A549 (cell line): ENCODE measurements at regions not wholly inside any gene's neighbourhood (a gene's known extent, or its start where the extent isn't known, plus 50 kb on each side); places are given as distances from the start of the nearest gene placed in this dataset.

ENCODE experiments used
- ATAC-seq, 2 experiments: fragments of 200-7000 bp in 1 of 2; fragments of >200 bp in 1 of 2; cut with Nextera tagmentation in 1 of 2; cut with Tn5 transposase in 1 of 2; 3 replicates each; pipeline versions ENCODE4 v1.8.0 to v1.9.1; 2018 to 2020; ENCODE audit warnings: mild to moderate bottlenecking in 1 of 2, moderate library complexity in 1 of 2
- CTCF ChIA-PET: fragments of 300-600 bp; sonication (Branson Sonifier 250); formaldehyde crosslinking; extraction: SDS; loops from one replicate; lab custom pipeline; 2021; ENCODE audit warnings: antibody characterized with exemption, inconsistent platforms; lab: Yijun Ruan, JAX
- POLR2A ChIA-PET: fragments of 350-600 bp; formaldehyde crosslinking; extraction: SDS; loops from one replicate; lab custom pipeline; 2021; ENCODE audit warnings: antibody characterized with exemption, inconsistent platforms; lab: Yijun Ruan, JAX
- DNase-seq, 2 experiments: peaks; one replicate each; pipeline versions ENCODE4 v3.0.0 to v3.0.0-alpha.2; 2011 to 2016; ENCODE audit warnings: low read depth in 1 of 2, low spot score in 1 of 2
- FAIRE-seq: peaks from 2 replicates; lab custom pipeline; 2011; peaks lifted over from hg19 to GRCh38; lab: Jason Lieb, UNC
- H3K27ac ChIP-seq, 2 experiments: fragments of >200 bp; sonication (Bioruptor Twin); formaldehyde crosslinking; 3 replicates each; pipeline ENCODE4 v1.5.1; 2016 to 2017
- H3K4me1 ChIP-seq: fragments of >200 bp; sonication (Bioruptor Twin); formaldehyde crosslinking; 3 replicates; pipeline ENCODE4 v1.6.1; 2016
- H3K4me2 ChIP-seq: fragments of >200 bp; sonication (Bioruptor Twin); formaldehyde crosslinking; 3 replicates; pipeline ENCODE4 v1.6.1; 2016
- H3K4me3 ChIP-seq: fragments of >200 bp; sonication (Bioruptor Twin); formaldehyde crosslinking; 3 replicates; pipeline ENCODE4 v1.5.1; 2016
- H3K9me3 ChIP-seq: fragments of >200 bp; sonication (Bioruptor Twin); formaldehyde crosslinking; 3 replicates; pipeline ENCODE4 v1.6.1; 2016
- BHLHE40 ChIP-seq: IDR thresholded peaks from 2 replicates; pipeline ENCODE4 v1.6.1; 2012; ENCODE audit warnings: low read depth, low read length, inconsistent platforms
- CBX2 ChIP-seq: fragments of 200-600 bp; sonication (generic); IDR thresholded peaks from 2 replicates; pipeline ENCODE4 v1.6.1; 2016; ENCODE audit warnings: low read depth, mild to moderate bottlenecking, borderline replicate concordance
- CEBPB ChIP-seq, 2 experiments: fragments of >200 bp in 1 of 2; sonication (Bioruptor Twin) in 1 of 2; formaldehyde crosslinking in 1 of 2; IDR thresholded peaks; 2 replicates each; pipeline ENCODE4 v1.6.1; 2012 to 2016
- CHD2 ChIP-seq: fragments of 150-350 bp; IDR thresholded peaks from 2 replicates; pipeline ENCODE4 v1.6.1; 2014; ENCODE audit warnings: low read length; ENCODE audit not compliant: partially characterized antibody
- EHF ChIP-seq: fragments of 250-450 bp; sonication (Bioruptor Pico); IDR thresholded peaks from 2 replicates; pipeline ENCODE4 v1.5.0; 2020; ENCODE audit warnings: mild to moderate bottlenecking
- FOSB ChIP-seq: fragments of 250-450 bp; sonication (Bioruptor Pico); IDR thresholded peaks from 2 replicates; pipeline ENCODE4 v1.5.0; 2020; ENCODE audit warnings: mild to moderate bottlenecking, moderate library complexity
- FOXS1 ChIP-seq: fragments of 250-450 bp; sonication (Bioruptor Pico); IDR thresholded peaks from 2 replicates; pipeline ENCODE4 v1.5.0; 2020; ENCODE audit warnings: mild to moderate bottlenecking, moderate library complexity
- HDAC2 ChIP-seq: fragments of 200-600 bp; sonication (generic); IDR thresholded peaks from 2 replicates; pipeline ENCODE4 v1.6.1; 2016
- HOXB5 ChIP-seq: fragments of 250-450 bp; sonication (Bioruptor Pico); IDR thresholded peaks from 2 replicates; pipeline ENCODE4 v1.5.0; 2020; ENCODE audit warnings: mild to moderate bottlenecking, moderate library complexity
- JUN ChIP-seq, 2 experiments: fragments of >200 bp; sonication (Bioruptor Twin); formaldehyde crosslinking; IDR thresholded peaks; 2 replicates in 1 of 2; 3 replicates in 1 of 2; pipeline ENCODE4 v1.6.1; 2016 to 2017
- MAZ ChIP-seq: fragments of 150-350 bp; IDR thresholded peaks from 2 replicates; pipeline ENCODE4 v1.6.1; 2014; ENCODE audit warnings: antibody characterized with exemption, low read depth, low read length, borderline replicate concordance
- POLR2AphosphoS2 ChIP-seq: conservative IDR thresholded peaks from 2 replicates; pipeline ENCODE4 v1.6.1; 2012; ENCODE audit warnings: low read length, improper control_type of control experiment, inconsistent platforms
- RAD21 ChIP-seq, 2 experiments: fragments of >200 bp in 1 of 2; sonication (Bioruptor Twin) in 1 of 2; formaldehyde crosslinking in 1 of 2; IDR thresholded peaks in 1 of 2; conservative IDR thresholded peaks in 1 of 2; 2 replicates in 1 of 2; 3 replicates in 1 of 2; pipeline ENCODE4 v1.6.1; 2012 to 2018; ENCODE audit warnings: inconsistent platforms in 1 of 2
- RARB ChIP-seq: fragments of 250-450 bp; sonication (Bioruptor Pico); IDR thresholded peaks from 2 replicates; pipeline ENCODE4 v1.8.0; 2021; ENCODE audit warnings: mild to moderate bottlenecking, moderate library complexity
- RCOR1 ChIP-seq: fragments of 150-350 bp; IDR thresholded peaks from 2 replicates; pipeline ENCODE4 v1.6.1; 2014; ENCODE audit warnings: antibody characterized with exemption, low read length, low read depth
- REST ChIP-seq: fragments of 200-600 bp; sonication (generic); IDR thresholded peaks from 2 replicates; pipeline ENCODE4 v1.6.1; 2016; ENCODE audit warnings: antibody characterized with exemption, mild to moderate bottlenecking, moderate library complexity
- RFX5 ChIP-seq: fragments of 450-650 bp; IDR thresholded peaks from 2 replicates; pipeline ENCODE4 v1.7.1; 2014; ENCODE audit warnings: antibody characterized with exemption, mild to moderate bottlenecking, moderate library complexity
- SREBF2 ChIP-seq: fragments of 450-650 bp; IDR thresholded peaks from 2 replicates; pipeline ENCODE4 v1.6.1; 2014; ENCODE audit warnings: mild to moderate bottlenecking, moderate library complexity
- TP53 ChIP-seq: fragments of 250-450 bp; sonication (Bioruptor Pico); IDR thresholded peaks from 2 replicates; pipeline ENCODE4 v1.5.0; 2021; ENCODE audit warnings: mild to moderate bottlenecking, moderate library complexity
- ZC3H11A ChIP-seq: fragments of 450-650 bp; IDR thresholded peaks from 2 replicates; pipeline ENCODE4 v1.6.1; 2014; ENCODE audit warnings: antibody characterized with exemption, mild to moderate bottlenecking
- ZSCAN20 ChIP-seq: fragments of 250-450 bp; sonication (Bioruptor Pico); IDR thresholded peaks from 2 replicates; pipeline ENCODE4 v1.8.0; 2022; ENCODE audit warnings: mild to moderate bottlenecking, moderate library complexity
- WGBS: methylation state at CpG from one replicate; pipeline ENCODE4 v1.1.6; 2017; ENCODE audit errors: missing lambda C conversion rate; 5-methylcytosine and 5-hydroxymethylcytosine counted together
- TF ChIP-seq, protein P1 (sequence below): fragments of >200 bp; sonication (Bioruptor Twin); formaldehyde crosslinking; IDR thresholded peaks from 3 replicates; pipeline ENCODE4 v1.5.1; 2016
- TF ChIP-seq, protein P2 (sequence below): fragments of 250-450 bp; sonication (Bioruptor Pico); IDR thresholded peaks from 2 replicates; pipeline ENCODE4 v1.5.0; 2021; ENCODE audit warnings: mild to moderate bottlenecking, moderate library complexity, borderline replicate concordance
- TF ChIP-seq, protein P3 (sequence below): IDR thresholded peaks from 2 replicates; pipeline ENCODE4 v1.6.1; 2012

DNA sequence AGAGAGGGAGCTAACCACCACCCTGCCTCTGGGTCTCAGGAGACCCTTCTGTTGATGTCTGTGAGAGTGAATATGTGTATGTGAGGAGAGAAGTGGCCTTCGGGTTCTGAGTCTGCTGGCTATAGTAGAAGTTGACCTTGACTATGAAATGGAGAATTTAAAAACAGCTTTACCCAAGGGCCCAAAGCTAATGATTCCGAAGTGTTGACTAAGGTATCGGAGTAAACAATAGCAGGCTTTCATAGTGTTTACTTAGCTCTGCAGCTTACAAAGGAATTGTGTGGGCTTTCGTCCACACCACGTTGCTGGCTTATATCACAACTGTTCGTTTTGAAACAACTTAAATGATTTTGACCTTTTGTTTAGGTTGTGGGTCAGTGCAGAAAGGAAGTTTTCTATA lies 126.5 kb upstream of the JAG1 start:
- ChIA-PET CTCF (interaction anchor here (0.6 to 1.0 kb wide), 3 partner anchors 9 to 743 kb away, joined by 3 read pairs; no protein-coding TSS in a partner anchor), POLR2A (no interaction called here)
- no peaks in the 10 kb centered on the region for H3K9me3 ChIP-seq
- 44% methylated on average over 6 of the region's 6 CpGs for WGBS
- no peak overlapping the region for H3K27ac ChIP-seq
- peak in 1 of 2 experiments; percentile 24 for DNase-seq
- TF ChIP-seq RFX5 (no peak), ZSCAN20 (CRISPR knock-in tag) (no peak), CHD2 (no peak), FOXS1 (no peak), CEBPB (IDR thresholded peaks at IDR 0.05) (no peak), FOSB (no peak), ZC3H11A (no peak), JUN (IDR thresholded peaks at IDR 0.05) (no peak), RCOR1 (no peak), HDAC2 (no peak)
- TF ChIP-seq, protein P1, sequence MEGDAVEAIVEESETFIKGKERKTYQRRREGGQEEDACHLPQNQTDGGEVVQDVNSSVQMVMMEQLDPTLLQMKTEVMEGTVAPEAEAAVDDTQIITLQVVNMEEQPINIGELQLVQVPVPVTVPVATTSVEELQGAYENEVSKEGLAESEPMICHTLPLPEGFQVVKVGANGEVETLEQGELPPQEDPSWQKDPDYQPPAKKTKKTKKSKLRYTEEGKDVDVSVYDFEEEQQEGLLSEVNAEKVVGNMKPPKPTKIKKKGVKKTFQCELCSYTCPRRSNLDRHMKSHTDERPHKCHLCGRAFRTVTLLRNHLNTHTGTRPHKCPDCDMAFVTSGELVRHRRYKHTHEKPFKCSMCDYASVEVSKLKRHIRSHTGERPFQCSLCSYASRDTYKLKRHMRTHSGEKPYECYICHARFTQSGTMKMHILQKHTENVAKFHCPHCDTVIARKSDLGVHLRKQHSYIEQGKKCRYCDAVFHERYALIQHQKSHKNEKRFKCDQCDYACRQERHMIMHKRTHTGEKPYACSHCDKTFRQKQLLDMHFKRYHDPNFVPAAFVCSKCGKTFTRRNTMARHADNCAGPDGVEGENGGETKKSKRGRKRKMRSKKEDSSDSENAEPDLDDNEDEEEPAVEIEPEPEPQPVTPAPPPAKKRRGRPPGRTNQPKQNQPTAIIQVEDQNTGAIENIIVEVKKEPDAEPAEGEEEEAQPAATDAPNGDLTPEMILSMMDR: no peak
- TF ChIP-seq, all 56 proteins: peak for 0
- FAIRE-seq (peak; percentile 63), ATAC-seq (peak in 1 of 2 experiments; percentile 54; a peak in 2 of 6 replicates)
- H3K4me3 ChIP-seq: no peak overlapping the region
- peaks cover 17% of the 10 kb centered on the region for H3K4me1 ChIP-seq
- H3K4me2 ChIP-seq: peak overlapping the region; percentile 17; the same call in 1 of the 3 replicates

- ChIA-PET POLR2A (interaction anchor here (1.5 kb wide), 1 partner anchor 129 kb away, joined by 5 read pairs; the partner anchor contains the start of gene JAG1), CTCF (interaction anchor here (0.6 kb wide), 1 partner anchor 465 kb away, joined by 3 read pairs; no protein-coding TSS in a partner anchor)
- Histone ChIP-seq H3K9me3 (no peaks in the 10 kb centered on the region), H3K4me1 (peaks cover 17% of the 10 kb centered on the region), H3K4me2 (no peak overlapping the region), H3K4me3 (no peak overlapping the region), H3K27ac (no peak overlapping the region)
- FAIRE-seq (no peak), DNase-seq (no peak), ATAC-seq (no peak)
- WGBS: 73% methylated on average over 3 of the region's 3 CpGs
- TF ChIP-seq BHLHE40: no peak
- no peak for TF ChIP-seq CBX2
- TF ChIP-seq, protein P2, sequence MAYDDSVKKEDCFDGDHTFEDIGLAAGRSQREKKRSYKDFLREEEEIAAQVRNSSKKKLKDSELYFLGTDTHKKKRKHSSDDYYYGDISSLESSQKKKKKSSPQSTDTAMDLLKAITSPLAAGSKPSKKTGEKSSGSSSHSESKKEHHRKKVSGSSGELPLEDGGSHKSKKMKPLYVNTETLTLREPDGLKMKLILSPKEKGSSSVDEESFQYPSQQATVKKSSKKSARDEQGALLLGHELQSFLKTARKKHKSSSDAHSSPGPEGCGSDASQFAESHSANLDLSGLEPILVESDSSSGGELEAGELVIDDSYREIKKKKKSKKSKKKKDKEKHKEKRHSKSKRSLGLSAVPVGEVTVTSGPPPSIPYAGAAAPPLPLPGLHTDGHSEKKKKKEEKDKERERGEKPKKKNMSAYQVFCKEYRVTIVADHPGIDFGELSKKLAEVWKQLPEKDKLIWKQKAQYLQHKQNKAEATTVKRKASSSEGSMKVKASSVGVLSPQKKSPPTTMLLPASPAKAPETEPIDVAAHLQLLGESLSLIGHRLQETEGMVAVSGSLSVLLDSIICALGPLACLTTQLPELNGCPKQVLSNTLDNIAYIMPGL (CRISPR knock-in tag): no peak
- TF ChIP-seq, protein P3, sequence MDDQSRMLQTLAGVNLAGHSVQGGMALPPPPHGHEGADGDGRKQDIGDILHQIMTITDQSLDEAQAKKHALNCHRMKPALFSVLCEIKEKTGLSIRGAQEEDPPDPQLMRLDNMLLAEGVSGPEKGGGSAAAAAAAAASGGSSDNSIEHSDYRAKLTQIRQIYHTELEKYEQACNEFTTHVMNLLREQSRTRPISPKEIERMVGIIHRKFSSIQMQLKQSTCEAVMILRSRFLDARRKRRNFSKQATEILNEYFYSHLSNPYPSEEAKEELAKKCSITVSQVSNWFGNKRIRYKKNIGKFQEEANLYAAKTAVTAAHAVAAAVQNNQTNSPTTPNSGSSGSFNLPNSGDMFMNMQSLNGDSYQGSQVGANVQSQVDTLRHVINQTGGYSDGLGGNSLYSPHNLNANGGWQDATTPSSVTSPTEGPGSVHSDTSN: no peak
- no peak for TF ChIP-seq REST
- TF ChIP-seq SREBF2: no peak
- no peak for TF ChIP-seq CEBPB (IDR thresholded peaks at IDR 0.05)
- no peak for TF ChIP-seq HOXB5 (CRISPR knock-in tag)
- TF ChIP-seq EHF: no peak
- TF ChIP-seq MAZ: no peak
- no peak for TF ChIP-seq POLR2AphosphoS2
- TF ChIP-seq RAD21 (conservative IDR thresholded peaks at IDR 0.05 in 1 of 2, IDR thresholded peaks at IDR 0.05 in 1 of 2): no peak
- no peak for TF ChIP-seq TP53 (CRISPR knock-in tag)
- TF ChIP-seq ZC3H11A: no peak
- no peak for TF ChIP-seq RARB (CRISPR knock-in tag)
Observed at GRCh38 chr20:10802236-10802635, 128.4 kb upstream of the JAG1 start.
